ENCODE measurements at regions not wholly inside any gene's neighbourhood (a gene's known extent, or its start where the extent isn't known, plus 50 kb on each side); places are given as distances from the start of the nearest gene placed in this dataset.

DNA sequence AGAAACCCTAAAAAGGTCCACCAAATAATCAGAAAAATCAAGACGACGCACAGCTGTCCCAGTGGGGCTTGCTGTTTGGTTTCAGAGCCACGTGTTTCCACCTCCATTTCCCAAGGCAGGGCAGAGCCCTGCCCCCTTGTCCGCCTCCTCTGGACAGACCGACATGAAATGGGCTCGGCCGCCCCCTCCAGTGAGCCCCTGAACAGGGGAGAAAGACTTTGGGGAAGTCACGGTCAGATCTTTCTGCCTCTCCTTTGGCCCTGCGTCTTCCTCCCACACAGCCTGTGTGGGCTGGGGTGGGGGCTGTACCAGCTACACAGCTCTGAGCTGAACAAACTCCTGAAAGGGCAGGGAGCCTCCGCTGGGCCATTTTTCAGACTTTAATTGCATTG is 230.7 kb downstream of the ENGASE start:
- TF ChIP-seq POLR2AphosphoS5 (IDR thresholded peaks at IDR 0.05; ENCODE audit: insufficient read depth, low read depth, low read length) = no peak
- TF ChIP-seq EZH2 (IDR thresholded peaks at IDR 0.05; ENCODE audit: borderline replicate concordance, low read depth, low read length, severe bottlenecking) = no peak
- no peak for TF ChIP-seq POLR2A (IDR thresholded peaks at IDR 0.05; ENCODE audit: low read depth, low read length)
- TF ChIP-seq, protein P1, sequence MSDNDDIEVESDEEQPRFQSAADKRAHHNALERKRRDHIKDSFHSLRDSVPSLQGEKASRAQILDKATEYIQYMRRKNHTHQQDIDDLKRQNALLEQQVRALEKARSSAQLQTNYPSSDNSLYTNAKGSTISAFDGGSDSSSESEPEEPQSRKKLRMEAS (IDR thresholded peaks at IDR 0.05; ENCODE audit: insufficient read depth, insufficient read length) = no peak
- TF ChIP-seq, protein P2, sequence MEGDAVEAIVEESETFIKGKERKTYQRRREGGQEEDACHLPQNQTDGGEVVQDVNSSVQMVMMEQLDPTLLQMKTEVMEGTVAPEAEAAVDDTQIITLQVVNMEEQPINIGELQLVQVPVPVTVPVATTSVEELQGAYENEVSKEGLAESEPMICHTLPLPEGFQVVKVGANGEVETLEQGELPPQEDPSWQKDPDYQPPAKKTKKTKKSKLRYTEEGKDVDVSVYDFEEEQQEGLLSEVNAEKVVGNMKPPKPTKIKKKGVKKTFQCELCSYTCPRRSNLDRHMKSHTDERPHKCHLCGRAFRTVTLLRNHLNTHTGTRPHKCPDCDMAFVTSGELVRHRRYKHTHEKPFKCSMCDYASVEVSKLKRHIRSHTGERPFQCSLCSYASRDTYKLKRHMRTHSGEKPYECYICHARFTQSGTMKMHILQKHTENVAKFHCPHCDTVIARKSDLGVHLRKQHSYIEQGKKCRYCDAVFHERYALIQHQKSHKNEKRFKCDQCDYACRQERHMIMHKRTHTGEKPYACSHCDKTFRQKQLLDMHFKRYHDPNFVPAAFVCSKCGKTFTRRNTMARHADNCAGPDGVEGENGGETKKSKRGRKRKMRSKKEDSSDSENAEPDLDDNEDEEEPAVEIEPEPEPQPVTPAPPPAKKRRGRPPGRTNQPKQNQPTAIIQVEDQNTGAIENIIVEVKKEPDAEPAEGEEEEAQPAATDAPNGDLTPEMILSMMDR (IDR thresholded peaks at IDR 0.05; ENCODE audit: extremely low read depth in 1 of 2, insufficient read depth in 1 of 2, low read depth in 1 of 2, low read length in 2 of 2) = no peak
- no peak for TF ChIP-seq JUN (IDR thresholded peaks at IDR 0.05; ENCODE audit: borderline replicate concordance, insufficient read depth, insufficient read length, low read depth)
- no peak for TF ChIP-seq MYC (IDR thresholded peaks at IDR 0.05; ENCODE audit: low read depth, low read length)
